Osteocyte (in vitro differentiated cells): ENCODE measurements at regions not wholly inside any gene's neighbourhood (a gene's known extent, or its start where the extent isn't known, plus 50 kb on each side); places are given as distances from the start of the nearest gene placed in this dataset.
A peak's percentile ranks its signal among the peaks of the same experiment; 100 is the strongest.
"Not testable (repeated sequence)": the region's sequence is repeated elsewhere in the genome, so short reads cannot be mapped to it uniquely, and the experiment has no call there.

ENCODE experiments used
- DNase-seq: peaks from one replicate; pipeline ENCODE4 v3.0.0; 2021; ENCODE audit warnings: mixed read lengths; ENCODE audit not compliant: unreplicated experiment; ENCODE audit errors: extremely low spot score
- H3K27ac Mint-ChIP-seq: one replicate; pipeline ENCODE4 v1.8.0; 2021; ENCODE audit warnings: mild to moderate bottlenecking, mixed read lengths; ENCODE audit not compliant: unreplicated experiment
- H3K27me3 Mint-ChIP-seq: one replicate; pipeline ENCODE4 v1.8.0; 2021; ENCODE audit warnings: mixed read lengths; ENCODE audit not compliant: unreplicated experiment
- H3K36me3 Mint-ChIP-seq: one replicate; pipeline ENCODE4 v1.8.0; 2021; ENCODE audit warnings: mixed read lengths; ENCODE audit not compliant: unreplicated experiment
- H3K4me1 Mint-ChIP-seq: one replicate; pipeline ENCODE4 v1.8.0; 2021; ENCODE audit warnings: mixed read lengths; ENCODE audit not compliant: unreplicated experiment
- H3K4me3 Mint-ChIP-seq: one replicate; pipeline ENCODE4 v1.8.0; 2021; ENCODE audit warnings: mild to moderate bottlenecking, moderate library complexity, mixed read lengths; ENCODE audit not compliant: unreplicated experiment
- H3K9me3 Mint-ChIP-seq: one replicate; pipeline ENCODE4 v1.8.0; 2021; ENCODE audit warnings: mixed read lengths; ENCODE audit not compliant: unreplicated experiment
- CTCF ChIP-seq: fragments of 200-600 bp; sonication (generic); IDR thresholded peaks from 2 replicates; pipeline ENCODE4 v1.5.0; 2021; ENCODE audit warnings: antibody characterized with exemption, mild to moderate bottlenecking, moderate library complexity

DNA sequence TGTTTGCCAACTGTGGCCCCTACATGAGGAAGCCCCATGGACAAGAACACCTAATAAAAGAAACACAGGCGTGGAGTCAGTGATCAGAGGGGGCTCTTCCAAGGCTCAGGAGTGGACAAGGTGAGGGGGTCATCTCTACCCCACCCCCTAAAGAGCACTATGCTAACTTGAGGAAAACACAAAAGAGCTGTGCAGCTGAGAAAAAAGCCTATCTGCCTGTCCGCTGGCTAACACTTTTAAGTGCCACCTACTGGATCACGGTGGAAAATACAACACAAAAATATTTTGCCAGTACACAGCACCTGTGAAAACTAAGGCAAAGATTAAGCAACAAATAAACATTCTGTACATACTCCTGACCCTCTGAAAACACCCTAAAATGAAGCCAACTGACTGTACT is 53.1 kb upstream of the COBL start:
- H3K27me3 Mint-ChIP-seq: peaks cover 9% of the 10 kb centered on the region
- peak; percentile 54 for TF ChIP-seq CTCF
- no peaks in the 10 kb centered on the region for H3K4me1 Mint-ChIP-seq
- DNase-seq: no peak
- H3K27ac Mint-ChIP-seq: no peak overlapping the region
- H3K4me3 Mint-ChIP-seq: no peak overlapping the region
- no peaks in the 10 kb centered on the region for H3K9me3 Mint-ChIP-seq
- no peaks in the 10 kb centered on the region for H3K36me3 Mint-ChIP-seq

DNA sequence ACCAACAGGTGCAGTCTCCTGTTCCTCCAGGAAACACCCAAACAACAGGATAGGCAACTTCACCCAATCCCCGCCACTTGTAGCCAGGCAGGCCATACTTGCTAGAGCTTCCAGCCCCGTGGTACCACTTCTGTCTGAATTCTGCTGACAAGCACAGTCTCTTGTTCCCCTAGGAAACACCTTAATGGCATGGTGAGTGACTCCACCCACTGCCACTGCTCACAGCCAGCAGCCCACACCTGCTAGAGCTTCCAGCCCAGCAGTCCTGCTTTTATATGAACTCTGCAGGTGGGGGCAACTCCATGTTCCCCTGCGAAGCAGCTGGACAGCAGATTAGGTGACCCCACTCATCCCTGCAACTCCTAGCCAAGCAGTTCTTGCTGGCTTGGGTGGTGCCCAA is 52.6 kb upstream of the COBL start:
- not testable (repeated sequence) for DNase-seq, H3K27ac Mint-ChIP-seq

GRCh38 chr7:51368334-51368733 is 51.7 kb upstream of the COBL start:
- Mint-ChIP-seq H3K36me3 (no peaks in the 10 kb centered on the region), H3K27ac (no peak overlapping the region), H3K4me3 (no peak overlapping the region), H3K9me3 (no peaks in the 10 kb centered on the region), H3K4me1 (no peaks in the 10 kb centered on the region), H3K27me3 (peaks cover 9% of the 10 kb centered on the region)
- DNase-seq: no peak
- TF ChIP-seq CTCF: no peak

More for the DNA sequence above, 52.6 kb upstream of the COBL start:
- H3K36me3 Mint-ChIP-seq, H3K9me3 Mint-ChIP-seq, H3K4me1 Mint-ChIP-seq, H3K27me3 Mint-ChIP-seq, H3K4me3 Mint-ChIP-seq: not testable (repeated sequence)

GRCh38 chr7:51367614-51367968 is 51.0 kb upstream of the COBL start:
- peaks cover 9% of the 10 kb centered on the region for H3K27me3 Mint-ChIP-seq
- TF ChIP-seq CTCF: no peak
- H3K4me1 Mint-ChIP-seq: no peaks in the 10 kb centered on the region
- DNase-seq: no peak
- H3K9me3 Mint-ChIP-seq: no peaks in the 10 kb centered on the region
- no peak overlapping the region for H3K27ac Mint-ChIP-seq
- no peaks in the 10 kb centered on the region for H3K36me3 Mint-ChIP-seq
- no peak overlapping the region for H3K4me3 Mint-ChIP-seq

DNA sequence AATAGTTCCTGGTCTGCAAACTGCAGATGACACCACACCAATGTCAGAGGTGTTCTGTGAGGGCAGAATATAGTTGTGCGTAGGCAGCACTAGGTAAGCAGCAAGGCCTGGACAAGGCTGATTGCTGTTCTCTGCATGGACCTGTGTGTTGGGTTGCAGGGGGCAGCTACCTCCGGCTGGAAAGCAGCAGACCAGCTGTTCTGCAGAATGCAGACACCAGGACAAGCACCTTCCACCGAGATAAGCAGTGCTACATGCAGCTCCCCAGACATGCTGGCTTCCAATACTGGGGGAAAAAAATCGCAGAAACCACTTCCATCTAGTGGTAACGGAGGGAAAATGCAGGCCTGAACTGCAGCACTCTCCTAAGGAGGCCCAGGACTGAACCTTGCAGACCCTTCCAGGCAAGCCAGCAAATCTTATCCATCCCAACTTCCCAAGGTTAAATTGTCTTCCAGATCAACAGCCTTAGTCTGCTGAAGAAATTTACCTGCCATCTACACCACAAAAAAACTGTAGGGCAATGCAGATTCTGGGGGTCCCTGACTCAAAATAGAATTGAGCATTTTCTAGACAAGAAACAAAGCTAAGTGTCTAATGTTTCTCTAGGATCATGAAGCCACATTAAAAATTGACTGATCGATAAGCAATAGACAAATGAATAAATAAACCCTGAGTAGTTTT is 50.5 kb upstream of the COBL start:
- DNase-seq: no peak
- Mint-ChIP-seq H3K4me3 (no peak overlapping the region), H3K4me1 (no peaks in the 10 kb centered on the region), H3K9me3 (no peaks in the 10 kb centered on the region), H3K27me3 (peaks cover 9% of the 10 kb centered on the region), H3K27ac (no peak overlapping the region), H3K36me3 (no peaks in the 10 kb centered on the region)
- peak; percentile 72 for TF ChIP-seq CTCF
